GM19324 (cell line): ENCODE measurements at regions not wholly inside any gene's neighbourhood (a gene's known extent, or its start where the extent isn't known, plus 50 kb on each side); places are given as distances from the start of the nearest gene placed in this dataset.

Experiments used
- ATAC-seq: cut with Tn5 transposase; IDR thresholded peaks from one replicate; pipeline ENCODE4 v1.9.1; 2021; ENCODE audit warnings: mild to moderate bottlenecking, moderate library complexity; ENCODE audit not compliant: unreplicated experiment, low FRiP score

DNA sequence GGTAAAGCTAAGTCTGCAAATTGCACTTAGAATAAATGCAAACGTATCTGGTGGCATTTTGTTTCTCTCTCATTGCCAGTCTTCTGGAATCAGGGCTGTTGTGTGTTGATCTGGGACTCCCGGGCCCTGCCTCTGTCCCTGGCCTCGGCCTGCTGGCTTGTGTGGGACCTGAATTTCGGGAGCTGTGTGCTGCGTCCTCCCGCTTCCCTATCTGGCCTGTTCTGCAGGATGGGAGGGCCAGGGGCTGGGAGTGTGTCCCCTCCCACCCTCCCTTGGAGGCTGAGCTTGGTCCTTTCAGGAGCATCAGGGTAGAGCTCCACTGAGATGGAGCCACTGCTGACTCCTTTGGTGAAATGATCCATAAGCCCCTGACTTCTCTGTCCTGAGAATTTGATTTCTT, 118.5 kb downstream of the ACKR3 start:
- no peak for ATAC-seq

DNA sequence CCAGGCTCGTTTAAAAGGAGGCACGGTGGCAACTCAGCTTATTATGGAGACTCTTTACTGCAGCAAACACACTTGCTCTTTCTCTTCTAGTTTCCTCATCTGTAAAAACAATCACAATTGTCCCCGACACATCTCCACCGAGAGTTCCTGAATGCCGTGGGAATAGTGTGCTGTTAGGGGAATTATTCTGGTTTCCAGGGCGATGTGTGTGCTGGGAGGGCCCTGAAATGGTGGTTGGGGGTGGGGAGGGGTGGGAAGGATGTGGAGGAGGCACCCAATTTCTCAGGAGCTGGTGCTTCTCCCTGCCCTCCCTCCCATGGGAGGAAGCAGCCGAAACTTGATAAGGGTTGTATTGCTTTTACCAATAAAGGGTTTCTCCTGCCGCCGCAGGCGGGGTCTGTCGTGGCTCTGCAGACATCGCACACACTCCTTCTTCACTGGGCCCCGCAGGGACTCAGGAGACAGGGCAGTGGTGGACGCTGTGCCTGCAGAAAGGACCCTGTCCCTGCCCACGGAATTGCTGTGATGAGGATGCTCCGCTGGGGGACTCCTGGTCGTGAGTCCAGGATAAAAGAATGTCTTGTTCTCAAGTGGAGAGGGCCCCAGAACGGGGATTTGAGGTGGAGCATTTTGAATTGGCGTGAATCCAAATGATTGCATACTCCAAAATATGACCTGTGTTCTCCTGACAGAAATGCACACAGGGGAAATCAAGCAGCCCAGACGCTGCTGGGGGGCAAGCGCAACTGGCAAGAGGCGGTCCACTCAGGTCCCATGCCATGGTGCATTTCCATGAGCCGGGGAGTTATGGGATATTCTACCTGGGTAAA, 119.2 kb downstream of the ACKR3 start:
- ATAC-seq, result no peak

DNA sequence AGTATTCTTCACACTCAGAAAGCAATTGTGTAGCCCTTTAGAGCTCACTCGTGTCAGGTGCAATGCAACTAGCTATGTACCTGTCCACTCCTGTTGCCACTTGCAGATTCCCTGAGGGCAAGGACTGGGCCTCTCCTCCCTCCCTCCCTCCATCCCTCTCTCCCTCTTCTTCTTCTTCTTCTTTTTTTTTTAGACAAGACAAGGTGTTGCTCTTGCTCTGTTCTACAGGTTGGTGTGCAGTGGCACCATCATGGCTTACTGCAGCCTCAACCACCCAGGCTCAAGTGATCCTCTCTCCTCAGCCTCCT, 119.7 kb downstream of the ACKR3 start:
- ATAC-seq, result no peak

DNA sequence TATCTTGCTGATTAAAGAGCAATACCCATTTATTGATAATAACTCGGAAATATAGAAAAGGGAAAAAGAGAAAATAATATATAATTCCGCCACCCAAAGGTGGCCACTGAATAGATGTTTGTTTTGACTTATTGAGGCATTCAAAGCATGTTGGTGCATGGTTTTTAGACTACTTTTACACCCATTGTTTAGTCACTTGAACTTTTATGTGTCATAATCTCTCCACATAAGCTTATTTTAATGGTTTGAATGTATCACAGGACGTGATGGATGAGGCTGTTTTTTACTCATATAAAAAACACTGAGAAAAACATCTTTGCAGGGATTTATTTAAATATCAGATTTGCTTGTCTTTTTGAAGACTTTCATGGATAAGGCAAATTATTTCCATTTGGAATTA, 120.4 kb downstream of the ACKR3 start:
- no peak for ATAC-seq

DNA sequence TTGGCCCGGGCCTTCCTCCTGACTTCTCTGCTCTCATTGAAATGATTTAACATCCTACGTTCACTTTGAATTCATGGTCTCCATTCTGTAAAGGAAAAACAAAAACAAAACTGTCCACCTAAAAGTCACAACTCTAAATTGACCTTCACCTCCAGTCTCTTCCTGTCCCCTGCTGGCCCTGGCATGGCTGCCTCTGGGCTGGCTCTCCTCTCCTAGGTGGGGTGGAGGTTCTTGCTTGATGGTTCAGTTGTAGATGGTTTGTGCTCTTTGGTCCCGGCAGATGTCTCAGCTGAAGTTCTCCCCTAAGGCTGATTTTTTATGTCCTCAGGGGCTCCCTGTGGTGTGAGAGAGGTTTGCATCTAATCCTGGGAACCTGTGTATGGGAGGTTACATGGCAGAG, 121.1 kb downstream of the ACKR3 start:
- no peak for ATAC-seq

DNA sequence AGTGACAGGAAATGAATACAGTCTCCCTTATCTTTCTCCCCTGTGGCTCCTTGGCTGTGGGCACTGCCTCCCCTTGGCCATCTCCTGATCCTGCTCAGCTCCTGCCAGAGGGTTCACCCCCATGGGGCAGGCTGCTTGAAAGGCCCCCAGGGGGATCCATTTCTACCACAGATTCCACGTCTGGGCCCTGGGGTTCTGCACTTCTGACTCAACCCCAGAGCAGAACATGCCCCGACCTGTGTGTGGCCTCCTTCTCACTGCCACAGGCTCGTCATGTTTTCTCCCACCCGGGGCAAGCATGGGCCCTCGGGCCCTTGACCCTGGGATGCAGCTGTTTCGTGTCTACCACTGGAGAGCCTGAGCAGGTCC, 122.2 kb downstream of the ACKR3 start:
- no peak for ATAC-seq

DNA sequence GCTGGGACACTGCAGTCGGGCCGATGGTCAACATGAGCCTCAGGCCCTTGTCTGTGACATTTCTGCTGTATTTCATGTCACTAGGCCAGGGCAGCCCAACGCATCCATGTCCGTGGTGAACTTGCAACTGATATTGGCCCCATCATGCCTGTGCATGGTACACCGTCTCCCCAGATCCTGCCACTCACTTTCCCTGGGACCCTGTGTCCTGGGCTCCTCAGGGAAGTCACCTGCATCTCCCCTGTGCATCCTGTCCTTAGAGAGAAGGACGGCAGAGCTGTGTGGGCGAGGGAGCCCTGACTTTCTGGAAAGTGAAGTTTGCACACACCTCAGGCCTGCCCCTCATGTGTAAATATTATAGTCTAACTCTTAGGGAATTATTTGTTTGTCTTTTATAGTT, 123.3 kb downstream of the ACKR3 start:
- no peak for ATAC-seq

DNA sequence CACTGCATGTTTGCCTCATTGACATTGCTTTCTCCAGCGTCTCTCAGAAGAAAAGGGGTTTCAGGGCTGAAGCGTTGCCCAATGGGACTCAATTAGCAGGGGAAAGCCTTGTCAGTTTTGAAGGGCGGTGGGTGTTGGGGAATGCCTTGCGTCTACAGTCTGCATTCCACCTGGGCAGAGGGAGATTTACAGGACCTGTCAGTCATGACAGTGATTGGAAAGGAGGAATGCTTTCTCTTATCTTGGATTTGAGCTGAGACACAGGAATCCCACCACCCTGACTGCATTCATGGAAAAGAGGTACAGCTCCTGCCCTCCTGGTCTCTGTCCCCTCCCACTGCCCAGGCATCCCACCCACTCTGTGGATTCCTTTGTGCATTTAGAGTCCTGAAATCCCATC, 123.9 kb downstream of the ACKR3 start:
- ATAC-seq, result no peak

DNA sequence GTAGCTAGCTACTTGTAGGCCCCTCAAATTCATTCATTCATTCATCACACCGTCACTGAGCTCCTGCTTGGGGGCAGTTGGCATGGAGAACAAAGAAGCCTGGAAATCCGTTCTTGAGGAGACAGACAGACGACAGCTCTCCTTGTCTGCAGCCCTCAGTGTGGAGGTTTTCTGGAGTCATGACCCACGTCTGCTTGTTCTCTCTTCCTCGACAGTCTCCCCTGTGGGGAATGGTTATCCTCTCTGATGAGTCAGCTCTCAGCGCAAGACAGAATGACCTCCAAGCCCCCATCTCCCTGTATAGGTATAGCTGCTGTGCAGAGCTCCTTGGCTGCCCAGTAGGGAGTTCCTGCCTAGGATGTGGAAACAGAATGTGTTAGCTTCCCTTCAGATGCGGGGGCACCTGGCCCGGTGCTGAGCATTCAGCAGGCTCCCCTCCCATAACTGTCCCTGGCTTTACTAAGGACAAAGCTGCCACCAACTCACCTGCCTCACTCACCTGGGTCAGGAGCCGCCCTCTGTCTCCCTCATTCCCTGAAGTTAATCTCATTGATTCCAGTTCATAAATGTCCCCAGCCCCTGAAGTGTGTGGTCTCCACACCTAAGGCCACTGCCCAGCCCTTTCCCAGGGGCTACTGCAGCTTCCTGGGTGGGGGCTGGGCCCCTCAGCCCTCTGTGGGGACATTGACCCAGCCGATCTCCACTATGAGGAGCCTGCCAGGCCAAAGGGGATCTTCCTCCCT, 124.7 kb downstream of the ACKR3 start:
- no peak for ATAC-seq

DNA sequence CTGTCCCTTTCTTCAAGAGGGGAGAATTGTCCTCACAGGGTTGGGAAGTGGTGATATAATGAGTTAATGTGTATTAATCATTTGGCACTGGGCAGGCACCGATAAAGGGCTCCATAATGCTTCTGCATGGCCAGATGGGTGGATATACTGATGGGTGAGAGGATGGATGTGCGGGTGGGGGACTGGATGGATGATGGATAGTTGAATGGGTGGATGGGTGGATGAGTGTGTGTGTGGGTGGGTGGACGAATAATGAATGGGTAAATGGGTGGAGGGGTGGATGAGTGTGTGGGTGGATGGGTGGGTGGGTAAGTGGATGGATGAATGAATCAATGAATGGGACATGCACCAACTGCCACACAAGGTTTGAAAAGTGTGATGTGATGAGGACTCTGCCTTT, 127.2 kb downstream of the ACKR3 start:
- ATAC-seq, result no peak

DNA sequence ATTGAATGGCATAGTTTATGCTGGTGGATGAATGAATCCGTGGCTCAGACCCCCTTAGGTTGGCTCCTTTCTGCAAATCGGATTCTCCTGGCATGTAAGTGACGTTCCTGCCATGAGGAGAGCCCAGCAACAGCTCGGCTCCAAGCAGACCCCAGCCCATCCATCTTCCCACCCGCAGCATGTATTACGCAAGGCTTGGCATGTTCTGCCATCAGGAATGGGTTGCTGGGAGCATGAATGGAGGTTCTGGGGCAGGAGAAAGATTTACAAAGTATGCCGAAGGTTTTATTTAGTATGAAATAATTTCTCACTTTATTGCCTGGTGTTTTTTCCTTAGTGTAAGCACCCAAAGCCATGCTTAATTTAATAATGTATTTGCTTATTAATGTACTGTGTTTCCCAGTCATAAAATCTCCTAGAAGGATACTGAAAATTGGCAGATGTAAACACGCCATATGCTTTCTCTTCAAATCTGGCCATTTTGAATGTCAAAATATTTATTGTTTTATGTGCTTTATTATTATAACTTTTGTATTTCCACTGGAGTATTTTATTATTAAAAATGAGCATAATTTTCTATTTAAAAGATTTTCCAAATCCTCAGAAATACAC, 128.5 kb downstream of the ACKR3 start:
- no peak for ATAC-seq

DNA sequence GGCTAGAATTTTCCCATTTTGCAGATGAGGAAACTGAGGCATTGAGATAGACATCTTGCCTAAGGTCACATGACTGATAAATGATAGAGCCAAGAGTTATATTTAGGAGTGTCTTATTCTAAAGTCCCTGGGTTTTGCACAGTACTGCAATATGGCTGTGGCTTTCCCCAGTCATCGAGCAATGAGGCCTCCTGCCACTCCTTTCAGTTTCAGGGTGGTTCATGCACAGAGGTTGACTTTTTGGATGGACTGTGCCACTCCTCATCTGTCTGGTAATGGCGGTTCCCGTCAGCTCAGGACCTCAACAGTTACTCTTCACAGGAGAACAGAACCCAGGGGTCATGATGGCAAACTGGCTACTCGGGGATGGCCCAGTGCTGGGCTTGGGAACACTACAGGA, 131.1 kb downstream of the ACKR3 start:
- no peak for ATAC-seq

DNA sequence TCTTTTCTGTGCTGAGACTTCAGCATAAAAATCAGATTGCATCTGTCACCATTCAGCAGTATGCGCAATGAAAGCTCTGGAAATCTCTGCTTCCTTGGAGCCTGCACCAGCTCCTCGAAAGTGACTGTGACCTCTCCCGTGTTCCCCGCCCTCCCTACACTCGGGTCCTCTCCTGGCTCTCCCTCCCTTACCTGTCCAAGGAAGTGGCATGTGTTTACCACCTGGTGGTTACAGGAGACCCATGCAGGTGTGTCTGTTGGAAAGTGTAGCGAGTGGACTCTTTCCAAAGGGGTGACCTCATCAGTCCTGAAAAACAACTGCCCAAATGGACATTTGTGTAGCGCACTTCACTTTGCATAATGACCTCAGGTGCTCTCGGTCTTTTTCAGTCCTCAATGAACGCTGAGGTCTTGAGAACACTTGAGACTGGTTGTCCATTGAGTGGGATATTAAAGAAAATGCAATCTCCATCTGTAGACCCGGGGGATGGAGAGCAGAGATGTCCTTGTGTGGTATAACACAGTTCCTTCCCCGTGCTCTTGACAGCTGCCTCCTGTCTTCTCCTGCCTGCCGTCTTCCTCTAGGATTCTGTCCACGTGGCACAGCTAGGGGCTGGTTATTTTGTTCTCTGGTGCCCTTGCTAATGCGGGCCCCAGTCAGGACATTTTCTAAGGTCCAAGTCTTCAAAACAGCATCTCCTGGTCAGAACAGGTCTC, 133.2 kb downstream of the ACKR3 start:
- ATAC-seq, result no peak

DNA sequence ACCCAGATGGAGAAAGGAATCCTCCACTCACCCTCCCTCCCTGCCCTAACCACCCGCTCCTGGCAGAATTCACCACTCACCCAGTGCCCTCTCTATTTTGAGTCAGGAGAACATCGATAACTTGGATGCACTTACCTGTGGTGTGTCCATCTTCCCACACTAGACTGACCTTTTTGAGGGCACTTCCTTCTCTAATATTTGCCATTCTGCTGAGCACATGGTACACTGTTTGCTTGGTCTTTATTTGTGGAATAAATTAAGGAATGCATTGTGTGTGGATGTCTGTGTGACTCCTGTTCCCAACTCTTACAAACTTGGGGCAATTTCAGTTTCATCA, 133.7 kb downstream of the ACKR3 start:
- no peak for ATAC-seq

DNA sequence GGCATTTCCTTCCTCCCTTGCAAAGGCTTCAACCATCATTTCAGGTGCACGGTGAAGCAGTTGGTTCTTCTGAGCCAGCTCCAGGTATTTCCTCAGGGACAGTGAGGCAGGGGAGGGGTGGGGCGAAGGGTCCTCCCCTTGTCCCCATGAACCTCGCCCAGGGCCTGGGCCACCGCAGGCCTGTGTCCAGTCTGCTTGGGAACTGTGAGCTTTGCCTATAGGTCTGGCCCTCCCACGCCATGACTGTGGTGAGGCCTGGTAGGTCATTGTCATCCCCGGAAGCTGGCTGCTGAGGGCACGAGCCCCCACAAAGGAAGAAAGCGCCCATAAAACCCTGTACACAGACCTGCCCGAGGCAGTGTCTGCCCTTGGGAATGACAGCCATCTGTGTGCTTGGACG, 134.3 kb downstream of the ACKR3 start:
- ATAC-seq, result no peak

DNA sequence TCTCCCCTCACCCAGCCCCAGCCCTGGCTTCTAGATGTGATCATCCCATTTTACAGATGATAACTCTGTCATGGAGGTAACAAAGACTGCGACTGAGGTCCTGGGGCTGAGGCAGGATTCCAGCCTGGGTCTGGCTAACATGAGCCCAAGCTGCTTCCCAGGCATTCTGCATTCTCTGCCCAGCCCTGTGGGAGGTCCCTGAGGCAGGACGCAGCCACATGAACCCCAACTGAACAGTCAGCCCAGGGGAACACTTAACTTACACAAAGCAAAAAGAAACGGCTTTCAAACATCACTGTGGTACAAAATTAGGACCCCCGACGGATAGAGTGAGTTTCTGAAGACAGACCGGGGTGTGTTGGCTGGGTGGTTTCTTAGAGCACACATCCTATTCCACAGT, 135.3 kb downstream of the ACKR3 start:
- no peak for ATAC-seq

DNA sequence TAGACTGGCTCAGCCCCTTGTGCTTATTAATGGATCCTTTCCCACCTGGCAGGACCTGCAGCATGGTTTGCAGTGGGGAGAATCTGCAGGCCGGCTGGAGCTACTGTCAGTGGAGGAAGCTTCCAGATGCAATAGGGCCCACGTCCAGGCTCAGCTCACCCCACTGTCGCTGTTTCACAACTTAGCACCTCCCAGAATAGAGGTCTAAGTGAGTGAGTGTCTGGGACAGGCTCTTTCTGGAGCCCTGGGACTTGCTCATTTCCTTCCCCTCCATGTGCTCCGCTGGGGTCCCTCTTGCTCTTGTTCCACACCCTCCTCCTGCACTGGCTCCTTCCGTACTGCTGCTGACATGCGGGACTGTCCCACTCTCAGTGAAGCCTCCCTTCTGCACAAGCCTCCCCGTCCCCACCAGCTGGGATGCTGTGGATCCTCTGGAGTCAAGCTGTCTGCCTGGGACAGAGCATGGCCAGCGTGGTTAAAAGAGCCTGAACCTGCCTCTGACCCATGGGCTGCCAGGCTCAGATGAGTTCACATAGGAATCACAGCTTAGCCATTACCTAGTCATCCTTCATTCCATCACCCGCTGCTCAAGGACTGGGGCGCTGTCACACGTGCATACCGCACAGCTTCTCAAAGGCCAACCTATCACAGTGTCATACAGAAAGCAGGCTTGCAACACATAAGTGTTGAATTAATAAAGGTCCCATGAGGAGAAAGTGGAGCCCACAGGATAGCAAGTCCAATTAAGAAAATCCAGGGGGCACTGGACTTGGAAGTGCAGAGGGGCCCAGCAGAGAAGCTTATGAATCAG, 135.9 kb downstream of the ACKR3 start:
- ATAC-seq, result no peak

DNA sequence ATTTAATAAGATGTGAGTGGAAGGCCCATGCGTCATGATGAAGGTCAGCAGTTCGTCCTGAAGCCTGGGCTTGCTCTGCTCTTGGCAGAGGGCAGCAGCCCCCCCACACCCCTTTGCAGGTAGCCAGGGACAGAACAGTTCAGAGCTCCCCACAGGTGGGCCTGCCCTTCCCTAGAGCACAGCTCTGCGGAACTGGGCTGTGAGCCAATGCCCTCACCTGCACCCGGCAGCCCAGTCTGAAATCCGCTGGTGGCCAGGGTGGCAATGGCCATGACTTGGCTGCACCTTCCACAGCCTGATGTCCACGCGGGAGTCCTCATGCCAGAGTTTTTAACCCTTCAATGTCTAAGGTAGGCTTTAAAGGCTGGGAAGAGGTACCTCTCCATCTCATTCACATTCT, 136.7 kb downstream of the ACKR3 start:
- no peak for ATAC-seq

DNA sequence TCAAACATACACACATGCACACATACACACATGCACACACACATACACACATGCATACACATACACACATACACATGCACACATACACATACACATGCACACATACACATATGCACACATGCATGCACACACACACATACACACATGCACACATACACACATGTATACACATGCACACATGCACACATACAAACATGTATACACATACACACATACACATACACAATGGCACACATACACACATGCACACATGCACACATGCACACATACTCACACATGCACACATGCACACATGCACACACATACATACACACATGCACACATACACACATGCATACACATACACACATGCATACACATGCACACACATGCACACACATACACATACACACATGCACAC, 137.2 kb downstream of the ACKR3 start:
- ATAC-seq, result no peak

DNA sequence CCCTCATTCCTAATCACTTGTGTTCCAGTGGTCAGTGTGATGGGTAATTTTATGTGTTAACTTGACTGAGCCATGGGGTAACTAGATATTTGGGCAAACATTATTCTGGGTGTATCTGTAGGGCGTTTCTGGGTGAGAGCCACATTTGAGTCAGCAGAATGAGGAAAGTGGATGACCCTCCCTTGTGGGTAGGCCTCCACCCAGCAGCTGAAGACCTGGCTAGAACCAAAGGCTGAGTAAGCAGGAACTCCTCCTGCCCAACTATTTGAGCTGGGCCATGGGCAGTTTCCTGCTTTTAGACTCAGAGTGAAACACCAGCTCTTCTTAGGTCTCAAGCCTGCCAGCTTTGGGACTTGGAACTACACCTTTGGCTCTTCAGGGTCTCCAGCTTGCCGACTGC, 141.8 kb downstream of the ACKR3 start:
- ATAC-seq, result no peak

DNA sequence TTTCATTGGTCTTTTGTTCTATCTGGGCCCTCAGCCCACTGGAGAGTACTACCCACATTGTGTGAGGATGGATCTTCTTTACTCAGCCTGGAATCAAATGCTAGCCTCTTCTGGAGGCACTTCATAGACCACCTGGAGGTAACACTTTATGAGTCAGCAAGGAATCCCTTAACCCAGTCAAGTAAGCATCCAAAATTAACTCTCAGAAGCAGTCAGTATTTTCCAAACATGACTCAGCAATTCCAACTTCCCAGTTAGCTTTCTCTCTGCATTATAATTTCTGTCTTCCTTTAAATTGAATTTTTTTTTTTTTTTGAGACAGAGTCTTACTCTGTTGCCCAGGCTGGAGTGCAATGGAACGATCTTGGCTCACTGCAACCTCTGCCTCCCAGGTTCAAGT, 142.7 kb downstream of the ACKR3 start:
- ATAC-seq, result no peak
